DND-41 (cell line): ENCODE measurements at regions not wholly inside any gene's neighbourhood (a gene's known extent, or its start where the extent isn't known, plus 50 kb on each side); places are given as distances from the start of the nearest gene placed in this dataset.

Source experiments
- EZH2 ChIP-seq: IDR thresholded peaks from 3 replicates; pipeline ENCODE4 v1.6.1; 2012; ENCODE audit warnings: borderline replicate concordance, low read depth, mild to moderate bottlenecking, moderate library complexity, low read length, inconsistent platforms; ENCODE audit not compliant: severe bottlenecking
- TF ChIP-seq, protein P1 (sequence below): IDR thresholded peaks from 2 replicates; pipeline ENCODE4 v1.5.1; 2012; ENCODE audit warnings: borderline replicate concordance, low read length, moderate library complexity, mild to moderate bottlenecking; ENCODE audit not compliant: poor library complexity, severe bottlenecking; ENCODE audit errors: extremely low read depth

DNA sequence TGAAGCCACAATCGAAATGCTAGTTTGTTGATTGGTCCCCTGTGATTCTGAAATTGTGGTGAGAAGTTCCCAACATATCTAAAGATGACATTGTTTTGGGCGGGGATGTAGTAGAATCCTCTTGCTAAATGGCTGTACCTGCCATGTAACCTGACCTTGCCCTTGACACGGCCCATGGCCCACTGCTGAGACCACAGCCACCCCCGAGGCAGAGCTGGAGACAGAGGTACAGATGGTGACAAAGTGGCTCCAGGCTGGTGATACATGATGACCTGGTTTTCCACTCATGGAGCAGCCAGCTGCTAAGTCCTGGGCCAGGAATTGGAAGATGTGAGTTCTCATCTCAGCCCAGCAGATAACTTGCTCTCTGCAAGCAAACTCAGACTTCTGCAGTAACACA lies 226.5 kb downstream of the FOXD2 start:
- TF ChIP-seq, protein P1, sequence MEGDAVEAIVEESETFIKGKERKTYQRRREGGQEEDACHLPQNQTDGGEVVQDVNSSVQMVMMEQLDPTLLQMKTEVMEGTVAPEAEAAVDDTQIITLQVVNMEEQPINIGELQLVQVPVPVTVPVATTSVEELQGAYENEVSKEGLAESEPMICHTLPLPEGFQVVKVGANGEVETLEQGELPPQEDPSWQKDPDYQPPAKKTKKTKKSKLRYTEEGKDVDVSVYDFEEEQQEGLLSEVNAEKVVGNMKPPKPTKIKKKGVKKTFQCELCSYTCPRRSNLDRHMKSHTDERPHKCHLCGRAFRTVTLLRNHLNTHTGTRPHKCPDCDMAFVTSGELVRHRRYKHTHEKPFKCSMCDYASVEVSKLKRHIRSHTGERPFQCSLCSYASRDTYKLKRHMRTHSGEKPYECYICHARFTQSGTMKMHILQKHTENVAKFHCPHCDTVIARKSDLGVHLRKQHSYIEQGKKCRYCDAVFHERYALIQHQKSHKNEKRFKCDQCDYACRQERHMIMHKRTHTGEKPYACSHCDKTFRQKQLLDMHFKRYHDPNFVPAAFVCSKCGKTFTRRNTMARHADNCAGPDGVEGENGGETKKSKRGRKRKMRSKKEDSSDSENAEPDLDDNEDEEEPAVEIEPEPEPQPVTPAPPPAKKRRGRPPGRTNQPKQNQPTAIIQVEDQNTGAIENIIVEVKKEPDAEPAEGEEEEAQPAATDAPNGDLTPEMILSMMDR = no peak
- TF ChIP-seq EZH2 = no peak
